Thymus (tissue), 11 donors: ENCODE measurements at regions not wholly inside any gene's neighbourhood (a gene's known extent, or its start where the extent isn't known, plus 50 kb on each side); places are given as distances from the start of the nearest gene placed in this dataset.
"Not testable (repeated sequence)": the region's sequence is repeated elsewhere in the genome, so short reads cannot be mapped to it uniquely, and the experiment has no call there.

Experiments used
- DNase-seq, 9 donors: peaks; one replicate each; pipeline ENCODE4 v3.0.0-alpha.2; 2013; ENCODE audit warnings: low spot score in 9 of 9, low read depth in 6 of 9, missing footprints in 1 of 9
- H3K27ac ChIP-seq, 2 donors: one replicate each; pipeline ENCODE4 v1.5.1; 2013; ENCODE audit warnings: control low read depth in 1 of 2, low read depth in 1 of 2, low read length in 1 of 2, mild to moderate bottlenecking in 1 of 2, moderate library complexity in 1 of 2
- H3K27me3 ChIP-seq, 2 donors: one replicate each; pipeline ENCODE4 v1.5.1; 2013; ENCODE audit warnings: low read length in 1 of 2; ENCODE audit not compliant: control insufficient read depth in 2 of 2, insufficient read depth in 1 of 2
- H3K36me3 ChIP-seq, 2 donors: one replicate each; pipeline ENCODE4 v1.5.1; 2013; ENCODE audit warnings: low read length in 1 of 2, mild to moderate bottlenecking in 1 of 2, moderate library complexity in 1 of 2; ENCODE audit not compliant: control insufficient read depth in 2 of 2, insufficient read depth in 2 of 2
- H3K4me1 ChIP-seq, 2 donors: one replicate each; pipeline ENCODE4 v1.5.1; 2013; ENCODE audit warnings: low read length in 2 of 2; ENCODE audit not compliant: control insufficient read depth in 2 of 2, insufficient read depth in 2 of 2
- H3K4me3 ChIP-seq, 2 donors: one replicate each; pipeline ENCODE4 v1.5.1; 2013; ENCODE audit warnings: low read length in 2 of 2, control low read depth in 1 of 2, mild to moderate bottlenecking in 1 of 2
- H3K9me3 ChIP-seq, 2 donors: one replicate each; pipeline ENCODE4 v1.5.1; 2013; ENCODE audit warnings: low read length in 1 of 2, mild to moderate bottlenecking in 1 of 2; ENCODE audit not compliant: control insufficient read depth in 2 of 2, insufficient read depth in 1 of 2
- WGBS: extraction: QIAGEN DNeasy Blood & Tissue Kit; methylation state at CpG from one replicate; pipeline ENCODE4 v1.1.7; 2013; 5-methylcytosine and 5-hydroxymethylcytosine counted together
- donor health status: healthy.

- WGBS, result 90% methylated on average over 4 of the region's 4 CpGs
- no peak overlapping the region for H3K27ac ChIP-seq
- no peaks in the 10 kb centered on the region for H3K27me3 ChIP-seq
- no peaks in the 10 kb centered on the region for H3K4me1 ChIP-seq
- no peaks in the 10 kb centered on the region for H3K36me3 ChIP-seq
- DNase-seq, result no peak
- no peak overlapping the region for H3K4me3 ChIP-seq
- no peaks in the 10 kb centered on the region for H3K9me3 ChIP-seq
These were observed 789.5 kb downstream of the DHX35 start for GRCh38 chr20:39751557-39752137.

GRCh38 chr20:39745380-39745779 is 783.2 kb downstream of the DHX35 start:
- WGBS, result 91% methylated on average over 1 of the region's 1 CpG
- Histone ChIP-seq H3K9me3 (no peaks in the 10 kb centered on the region), H3K27ac (no peak overlapping the region), H3K4me1 (no peaks in the 10 kb centered on the region), H3K27me3 (no peaks in the 10 kb centered on the region), H3K4me3 (no peak overlapping the region), H3K36me3 (no peaks in the 10 kb centered on the region)
- no peak for DNase-seq

GRCh38 chr20:39738651-39739050 is 776.5 kb downstream of the DHX35 start:
- Histone ChIP-seq H3K36me3 (no peaks in the 10 kb centered on the region), H3K27ac (no peak overlapping the region), H3K4me1 (no peaks in the 10 kb centered on the region), H3K4me3 (no peak overlapping the region), H3K27me3 (no peaks in the 10 kb centered on the region), H3K9me3 (no peaks in the 10 kb centered on the region)
- WGBS, result 97% methylated on average over 2 of the region's 2 CpGs
- DNase-seq, result no peak

GRCh38 chr20:39736434-39737327 is 774.5 kb downstream of the DHX35 start:
- DNase-seq, result no peak
- H3K4me1 ChIP-seq, result no peaks in the 10 kb centered on the region
- no peaks in the 10 kb centered on the region for H3K9me3 ChIP-seq
- H3K27ac ChIP-seq, result no peak overlapping the region
- no peaks in the 10 kb centered on the region for H3K27me3 ChIP-seq
- no peaks in the 10 kb centered on the region for H3K36me3 ChIP-seq
- 82% methylated on average over 6 of the region's 6 CpGs for WGBS
- H3K4me3 ChIP-seq, result no peak overlapping the region

GRCh38 chr20:39725513-39725912 is 763.4 kb downstream of the DHX35 start:
- 97% methylated on average over 6 of the region's 6 CpGs for WGBS
- H3K4me3 ChIP-seq, H3K27ac ChIP-seq, H3K36me3 ChIP-seq, DNase-seq, H3K9me3 ChIP-seq, H3K4me1 ChIP-seq, H3K27me3 ChIP-seq: not testable (repeated sequence)

- no peaks in the 10 kb centered on the region for H3K27me3 ChIP-seq
- H3K4me1 ChIP-seq, result no peaks in the 10 kb centered on the region
- H3K27ac ChIP-seq, result no peak overlapping the region
- WGBS, result 94% methylated on average over 2 of the region's 2 CpGs
- DNase-seq, result no peak
- H3K36me3 ChIP-seq, result no peaks in the 10 kb centered on the region
- H3K9me3 ChIP-seq, result no peaks in the 10 kb centered on the region
- no peak overlapping the region for H3K4me3 ChIP-seq
These were observed 757.1 kb downstream of the DHX35 start for GRCh38 chr20:39719293-39719692.

- Histone ChIP-seq H3K27me3 (no peaks in the 10 kb centered on the region), H3K4me3 (no peak overlapping the region), H3K9me3 (no peaks in the 10 kb centered on the region), H3K4me1 (no peaks in the 10 kb centered on the region), H3K27ac (no peak overlapping the region), H3K36me3 (no peaks in the 10 kb centered on the region)
- DNase-seq, result no peak
- 94% methylated on average over 5 of the region's 5 CpGs for WGBS
These were observed 755.8 kb downstream of the DHX35 start for GRCh38 chr20:39717936-39718335.

GRCh38 chr20:39716796-39717341 is 754.7 kb downstream of the DHX35 start:
- DNase-seq, result no peak
- no peaks in the 10 kb centered on the region for H3K36me3 ChIP-seq
- no peak overlapping the region for H3K27ac ChIP-seq
- no peak overlapping the region for H3K4me3 ChIP-seq
- 70% methylated on average over 1 of the region's 1 CpG for WGBS
- no peaks in the 10 kb centered on the region for H3K9me3 ChIP-seq
- no peaks in the 10 kb centered on the region for H3K27me3 ChIP-seq
- no peaks in the 10 kb centered on the region for H3K4me1 ChIP-seq

GRCh38 chr20:39713076-39713840 is 751.1 kb downstream of the DHX35 start:
- H3K27ac ChIP-seq, result no peak overlapping the region
- no peaks in the 10 kb centered on the region for H3K27me3 ChIP-seq
- H3K4me1 ChIP-seq, result no peaks in the 10 kb centered on the region
- no peaks in the 10 kb centered on the region for H3K36me3 ChIP-seq
- no peaks in the 10 kb centered on the region for H3K9me3 ChIP-seq
- H3K4me3 ChIP-seq, result no peak overlapping the region
- WGBS, result 90% methylated on average over 4 of the region's 4 CpGs
- no peak for DNase-seq
